Thyroid gland (tissue), 4 donors: ENCODE measurements at regions not wholly inside any gene's neighbourhood (a gene's known extent, or its start where the extent isn't known, plus 50 kb on each side); places are given as distances from the start of the nearest gene placed in this dataset.

ENCODE experiments used
- POLR2A ChIP-seq, 2 donors: fragments of 450-650 bp; IDR thresholded peaks; one replicate each; pipeline ENCODE4 v1.6.1; 2017; ENCODE audit warnings: antibody characterized with exemption in 2 of 2, mild to moderate bottlenecking in 2 of 2, moderate library complexity in 1 of 2
- TF ChIP-seq, protein P1 (sequence below), 6 experiments: fragments of 200-600 bp in 3 of 6; fragments of 450-650 bp in 3 of 6; sonication (generic) in 3 of 6; IDR thresholded peaks; one replicate each; pipeline ENCODE4 v1.5.1; 2016 to 2019; ENCODE audit warnings: antibody characterized with exemption in 6 of 6, mild to moderate bottlenecking in 2 of 6, inconsistent platforms in 1 of 6, moderate library complexity in 1 of 6

DNA sequence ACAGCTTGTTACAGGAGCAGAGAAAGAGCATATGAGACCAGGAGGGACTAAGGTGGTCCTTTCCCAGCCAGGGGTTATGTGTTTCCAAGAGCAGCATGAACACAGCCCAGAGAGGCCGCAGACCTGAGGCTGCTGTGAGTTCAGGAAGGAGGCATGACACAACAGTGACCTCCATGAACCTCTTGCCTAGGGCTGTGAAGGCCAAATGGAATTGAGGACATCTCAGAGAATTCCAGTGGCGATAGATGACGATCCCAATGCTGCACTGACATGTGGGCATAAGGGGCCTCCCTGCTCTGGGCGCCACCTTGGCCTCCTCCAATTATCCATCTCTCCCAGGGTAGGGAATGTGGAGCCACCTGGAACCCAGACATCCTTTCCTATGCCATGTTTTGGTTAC is 79.9 kb upstream of the FUCA2 start:
- TF ChIP-seq, protein P1, sequence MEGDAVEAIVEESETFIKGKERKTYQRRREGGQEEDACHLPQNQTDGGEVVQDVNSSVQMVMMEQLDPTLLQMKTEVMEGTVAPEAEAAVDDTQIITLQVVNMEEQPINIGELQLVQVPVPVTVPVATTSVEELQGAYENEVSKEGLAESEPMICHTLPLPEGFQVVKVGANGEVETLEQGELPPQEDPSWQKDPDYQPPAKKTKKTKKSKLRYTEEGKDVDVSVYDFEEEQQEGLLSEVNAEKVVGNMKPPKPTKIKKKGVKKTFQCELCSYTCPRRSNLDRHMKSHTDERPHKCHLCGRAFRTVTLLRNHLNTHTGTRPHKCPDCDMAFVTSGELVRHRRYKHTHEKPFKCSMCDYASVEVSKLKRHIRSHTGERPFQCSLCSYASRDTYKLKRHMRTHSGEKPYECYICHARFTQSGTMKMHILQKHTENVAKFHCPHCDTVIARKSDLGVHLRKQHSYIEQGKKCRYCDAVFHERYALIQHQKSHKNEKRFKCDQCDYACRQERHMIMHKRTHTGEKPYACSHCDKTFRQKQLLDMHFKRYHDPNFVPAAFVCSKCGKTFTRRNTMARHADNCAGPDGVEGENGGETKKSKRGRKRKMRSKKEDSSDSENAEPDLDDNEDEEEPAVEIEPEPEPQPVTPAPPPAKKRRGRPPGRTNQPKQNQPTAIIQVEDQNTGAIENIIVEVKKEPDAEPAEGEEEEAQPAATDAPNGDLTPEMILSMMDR (IDR thresholded peaks at IDR 0.05): no peak
- TF ChIP-seq POLR2A (IDR thresholded peaks at IDR 0.05): no peak
